ENCODE measurements at regions not wholly inside any gene's neighbourhood (a gene's known extent, or its start where the extent isn't known, plus 50 kb on each side); places are given as distances from the start of the nearest gene placed in this dataset.

DNA sequence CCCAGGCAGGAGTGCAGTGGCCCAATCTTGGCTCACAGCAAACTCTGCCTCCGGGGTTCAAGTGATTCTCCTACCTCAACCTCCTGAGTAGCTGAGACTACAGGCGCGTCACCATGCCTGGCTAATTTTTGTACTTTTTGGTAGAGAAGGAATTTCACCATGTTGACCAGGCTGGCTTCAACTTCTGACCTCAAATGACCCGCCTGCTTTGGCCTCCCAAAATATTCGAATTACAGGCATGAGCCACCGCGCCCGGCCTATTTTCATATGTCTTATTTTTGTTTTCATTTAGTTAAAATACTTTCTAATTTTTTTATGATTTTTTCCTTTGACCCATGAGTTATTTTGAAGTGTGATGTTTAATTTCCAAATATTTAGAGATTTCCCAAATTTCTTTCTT lies 143.6 kb upstream of the VRK1 start:
- TF ChIP-seq EZH2 (IDR thresholded peaks at IDR 0.05) = no peak
- no peak for TF ChIP-seq POLR2AphosphoS5 (IDR thresholded peaks at IDR 0.05; ENCODE audit: borderline replicate concordance, low read depth, low read length)
